ENCODE measurements at regions not wholly inside any gene's neighbourhood (a gene's known extent, or its start where the extent isn't known, plus 50 kb on each side); places are given as distances from the start of the nearest gene placed in this dataset.

GRCh38 chr15:36403351-36403750 is 176.1 kb upstream of the CDIN1 start:
- intact Hi-C loops (cut with DNase I) = no loop called here
- H3K4me3 ChIP-seq = no peak overlapping the region
- TF ChIP-seq, protein P1, sequence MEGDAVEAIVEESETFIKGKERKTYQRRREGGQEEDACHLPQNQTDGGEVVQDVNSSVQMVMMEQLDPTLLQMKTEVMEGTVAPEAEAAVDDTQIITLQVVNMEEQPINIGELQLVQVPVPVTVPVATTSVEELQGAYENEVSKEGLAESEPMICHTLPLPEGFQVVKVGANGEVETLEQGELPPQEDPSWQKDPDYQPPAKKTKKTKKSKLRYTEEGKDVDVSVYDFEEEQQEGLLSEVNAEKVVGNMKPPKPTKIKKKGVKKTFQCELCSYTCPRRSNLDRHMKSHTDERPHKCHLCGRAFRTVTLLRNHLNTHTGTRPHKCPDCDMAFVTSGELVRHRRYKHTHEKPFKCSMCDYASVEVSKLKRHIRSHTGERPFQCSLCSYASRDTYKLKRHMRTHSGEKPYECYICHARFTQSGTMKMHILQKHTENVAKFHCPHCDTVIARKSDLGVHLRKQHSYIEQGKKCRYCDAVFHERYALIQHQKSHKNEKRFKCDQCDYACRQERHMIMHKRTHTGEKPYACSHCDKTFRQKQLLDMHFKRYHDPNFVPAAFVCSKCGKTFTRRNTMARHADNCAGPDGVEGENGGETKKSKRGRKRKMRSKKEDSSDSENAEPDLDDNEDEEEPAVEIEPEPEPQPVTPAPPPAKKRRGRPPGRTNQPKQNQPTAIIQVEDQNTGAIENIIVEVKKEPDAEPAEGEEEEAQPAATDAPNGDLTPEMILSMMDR (IDR thresholded peaks at IDR 0.05) = no peak

DNA sequence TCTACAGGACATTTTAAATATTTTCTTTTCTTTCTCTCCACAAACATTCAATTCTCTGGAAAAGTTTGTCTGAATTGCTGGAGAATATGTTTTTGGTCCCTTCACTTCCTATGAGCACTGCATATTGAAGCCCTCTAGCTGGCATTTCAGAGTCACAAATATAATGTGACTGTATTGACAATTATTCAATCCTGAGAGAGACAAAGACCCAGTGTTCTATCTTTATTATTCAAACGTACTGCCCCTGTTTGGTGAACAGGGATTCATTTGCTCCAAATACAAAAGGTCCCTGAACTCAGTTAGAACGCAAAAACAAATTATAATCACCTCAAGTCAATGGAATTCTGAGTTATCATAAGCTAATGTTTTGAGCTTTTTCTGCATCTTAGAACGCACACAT is 173.1 kb upstream of the CDIN1 start:
- H3K4me1 ChIP-seq = no peaks in the 10 kb centered on the region
- no peak for ATAC-seq
- no peak overlapping the region for H3K4me3 ChIP-seq
- H3K9me3 ChIP-seq = no peaks in the 10 kb centered on the region
- TF ChIP-seq, protein P1 (IDR thresholded peaks at IDR 0.05) = no peak
- H3K27ac ChIP-seq = no peak overlapping the region
- no peak for DNase-seq
- H3K27me3 ChIP-seq (ENCODE audit: low read depth) = no peaks in the 10 kb centered on the region
- H3K36me3 ChIP-seq = no peaks in the 10 kb centered on the region
- intact Hi-C loops (cut with DNase I) = no loop called here

More at GRCh38 chr15:36403351-36403750, 176.1 kb upstream of the CDIN1 start:
- H3K9me3 ChIP-seq = no peaks in the 10 kb centered on the region
- no peaks in the 10 kb centered on the region for H3K36me3 ChIP-seq
- no peak overlapping the region for H3K27ac ChIP-seq
- no peaks in the 10 kb centered on the region for H3K4me1 ChIP-seq
- DNase-seq = no peak
- no peaks in the 10 kb centered on the region for H3K27me3 ChIP-seq (ENCODE audit: low read depth)
- ATAC-seq = no peak

DNA sequence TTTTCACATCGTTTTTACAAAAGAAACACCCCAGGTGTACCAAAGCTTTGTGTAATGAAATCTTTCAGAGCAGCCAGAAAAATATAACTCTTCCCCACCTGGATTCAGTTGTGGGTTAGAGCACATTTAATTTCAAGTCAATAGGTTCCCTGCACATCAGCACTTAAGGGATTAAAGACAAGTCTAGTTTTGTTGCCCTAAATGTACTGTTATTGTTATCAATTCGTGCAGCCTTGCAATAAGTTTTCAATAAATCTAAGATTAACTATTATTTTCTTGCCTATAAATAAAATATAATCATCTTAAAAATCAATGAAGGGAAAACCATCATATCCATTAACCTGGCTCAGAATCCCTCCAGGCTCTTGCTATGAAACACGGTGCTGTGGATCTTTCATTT is 172.5 kb upstream of the CDIN1 start:
- H3K4me3 ChIP-seq = no peak overlapping the region
- DNase-seq (no peak), ATAC-seq (no peak)
- TF ChIP-seq, protein P1 (IDR thresholded peaks at IDR 0.05) = no peak
- H3K36me3 ChIP-seq = no peaks in the 10 kb centered on the region
- intact Hi-C loops (cut with DNase I) = no loop called here
- no peaks in the 10 kb centered on the region for H3K4me1 ChIP-seq
- H3K27me3 ChIP-seq (ENCODE audit: low read depth) = no peaks in the 10 kb centered on the region
- no peak overlapping the region for H3K27ac ChIP-seq
- H3K9me3 ChIP-seq = no peaks in the 10 kb centered on the region

GRCh38 chr15:36407647-36408046 is 171.8 kb upstream of the CDIN1 start:
- Histone ChIP-seq H3K4me1 (no peaks in the 10 kb centered on the region), H3K27ac (no peak overlapping the region), H3K27me3 (ENCODE audit: low read depth) (no peaks in the 10 kb centered on the region), H3K9me3 (no peaks in the 10 kb centered on the region), H3K4me3 (no peak overlapping the region), H3K36me3 (no peaks in the 10 kb centered on the region)
- ATAC-seq (no peak), DNase-seq (no peak)
- intact Hi-C loops (cut with DNase I) = no loop called here
- TF ChIP-seq, protein P1 (IDR thresholded peaks at IDR 0.05) = no peak

DNA sequence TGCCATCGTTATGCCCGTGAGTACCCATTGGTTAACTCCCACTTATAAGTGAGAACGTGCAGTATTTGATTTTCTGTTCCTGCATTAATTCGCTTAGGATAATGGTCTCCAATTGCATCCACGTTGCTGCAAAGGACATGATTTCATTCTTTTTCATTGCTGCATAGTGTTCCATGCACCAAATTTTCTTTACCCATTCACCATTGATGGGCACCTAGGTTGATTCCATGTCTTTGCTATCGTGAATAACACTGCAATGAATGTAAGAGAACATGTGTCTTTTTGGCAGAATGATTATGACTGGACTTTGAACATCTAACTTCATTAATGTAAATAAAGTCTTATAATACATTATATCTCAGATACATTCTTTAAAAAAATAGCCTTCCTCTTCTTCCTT is 169.6 kb upstream of the CDIN1 start:
- Histone ChIP-seq H3K4me3 (no peak overlapping the region), H3K27me3 (ENCODE audit: low read depth) (no peaks in the 10 kb centered on the region), H3K27ac (no peak overlapping the region), H3K9me3 (no peaks in the 10 kb centered on the region), H3K36me3 (no peaks in the 10 kb centered on the region), H3K4me1 (no peaks in the 10 kb centered on the region)
- DNase-seq = no peak
- intact Hi-C loops (cut with DNase I) = no loop called here
- ATAC-seq = no peak
- TF ChIP-seq, protein P1 (IDR thresholded peaks at IDR 0.05) = no peak

GRCh38 chr15:36414670-36415069 is 164.8 kb upstream of the CDIN1 start:
- ATAC-seq (no peak), DNase-seq (no peak)
- no peaks in the 10 kb centered on the region for H3K27me3 ChIP-seq (ENCODE audit: low read depth)
- no peaks in the 10 kb centered on the region for H3K9me3 ChIP-seq
- intact Hi-C loops (cut with DNase I) = no loop called here
- H3K4me3 ChIP-seq = no peak overlapping the region
- no peaks in the 10 kb centered on the region for H3K36me3 ChIP-seq
- no peak overlapping the region for H3K27ac ChIP-seq
- H3K4me1 ChIP-seq = no peaks in the 10 kb centered on the region
- TF ChIP-seq, protein P1 (IDR thresholded peaks at IDR 0.05) = no peak
